A673 (cell line): ENCODE measurements at regions not wholly inside any gene's neighbourhood (a gene's known extent, or its start where the extent isn't known, plus 50 kb on each side); places are given as distances from the start of the nearest gene placed in this dataset.
"Not testable (repeated sequence)": the region's sequence is repeated elsewhere in the genome, so short reads cannot be mapped to it uniquely, and the experiment has no call there.

Experiments used
- BruUV-seq: library from RNA; stranded (reverse); fragments of 400-500 nt; replicated peaks from 2 replicates; lab custom pipeline; 2021; lab: Mats Ljungman, UMichigan
- CTCF ChIA-PET: fragments of 300-600 bp; sonication (Branson Sonifier 250); formaldehyde crosslinking; loops from one replicate; lab custom pipeline; 2022; ENCODE audit warnings: antibody characterized with exemption; lab: Charles Lee
- POLR2A ChIA-PET: fragments of 300-600 bp; sonication (Branson Sonifier 250); formaldehyde crosslinking; loops from one replicate; lab custom pipeline; 2022; ENCODE audit warnings: antibody characterized with exemption; ENCODE audit not compliant: low non-redundant PET; lab: Charles Lee
- DNase-seq: peaks from one replicate; pipeline ENCODE4 v3.0.0-alpha.2; 2015; ENCODE audit warnings: low spot score
- H3K27ac ChIP-seq: fragments of 200-600 bp; sonication (generic); 2 replicates; pipeline ENCODE4 v1.5.1; 2016; ENCODE audit warnings: mixed run types, low read depth, mild to moderate bottlenecking, mixed read lengths, antibody characterized with exemption, low read length; ENCODE audit not compliant: poor library complexity, severe bottlenecking
- H3K27me3 ChIP-seq: fragments of 200-600 bp; sonication (generic); replicated peaks from 2 replicates; pipeline ENCODE4 v1.6.1; 2017; ENCODE audit warnings: mixed run types, low read depth, mild to moderate bottlenecking, mixed read lengths, antibody characterized with exemption, low read length; ENCODE audit not compliant: insufficient read depth, poor library complexity
- H3K36me3 ChIP-seq: fragments of 200-600 bp; sonication (generic); 2 replicates; pipeline ENCODE4 v1.6.1; 2016; ENCODE audit warnings: mixed run types, mild to moderate bottlenecking, mixed read lengths, antibody characterized with exemption, low read length; ENCODE audit not compliant: insufficient read depth, poor library complexity, severe bottlenecking
- H3K4me1 ChIP-seq: fragments of 200-600 bp; sonication (generic); 2 replicates; pipeline ENCODE4 v1.6.1; 2017; ENCODE audit warnings: mixed run types, mild to moderate bottlenecking, mixed read lengths, antibody characterized with exemption, low read length; ENCODE audit not compliant: insufficient read depth, poor library complexity, severe bottlenecking
- H3K4me3 ChIP-seq: fragments of 200-600 bp; sonication (generic); 2 replicates; pipeline ENCODE4 v1.5.1; 2016; ENCODE audit warnings: low read depth, mixed run types, mild to moderate bottlenecking, mixed read lengths, low read length; ENCODE audit not compliant: poor library complexity, severe bottlenecking
- H3K9me3 ChIP-seq: fragments of 200-600 bp; sonication (generic); 2 replicates; pipeline ENCODE4 v1.6.1; 2016; ENCODE audit warnings: mixed run types, low read depth, mild to moderate bottlenecking, mixed read lengths, antibody characterized with exemption, low read length; ENCODE audit not compliant: poor library complexity, severe bottlenecking
- EZH2 ChIP-seq: fragments of 200-600 bp; sonication (generic); IDR thresholded peaks from 2 replicates; pipeline ENCODE4 v1.6.1; 2017; ENCODE audit warnings: borderline replicate concordance, low read depth, mild to moderate bottlenecking, mixed read lengths, antibody characterized with exemption, low read length; ENCODE audit not compliant: poor library complexity, severe bottlenecking
- intact Hi-C: fragments of 100-400 bp; cut with micrococcal nuclease; formaldehyde crosslinking; loops from one replicate; pipeline ENCODE4 v1.10.0; 2022; ENCODE audit not compliant: unreplicated experiment
- TF ChIP-seq, protein P1 (sequence below): fragments of 300-800, 200-600 bp; sonication (generic); conservative IDR thresholded peaks from 2 replicates; pipeline ENCODE4 v1.5.1; 2017; ENCODE audit warnings: low read depth, mild to moderate bottlenecking, antibody characterized with exemption, low read length, moderate library complexity, mixed read lengths

DNA sequence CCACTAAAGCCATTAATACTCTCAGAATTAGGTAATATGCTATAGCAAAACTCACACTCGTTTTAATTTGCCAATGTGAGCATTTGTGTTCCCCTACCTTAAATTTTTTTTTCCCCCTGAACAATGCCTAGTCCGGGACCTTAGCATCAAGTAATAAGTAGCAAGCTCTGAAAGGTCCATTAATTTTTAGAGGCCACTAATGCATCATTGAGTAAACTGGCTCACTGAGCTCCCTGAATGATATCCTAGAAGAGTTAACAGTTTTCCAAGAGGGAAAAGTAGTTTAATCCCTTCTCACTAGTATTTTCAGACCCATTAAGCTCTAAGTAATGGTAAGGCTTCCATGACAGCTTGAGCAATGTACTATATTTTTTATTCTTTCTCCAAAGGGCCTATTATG lies 242.2 kb downstream of the MAT2B start:
- Histone ChIP-seq H3K9me3 (no peaks in the 10 kb centered on the region), H3K27me3 (peaks cover 2% of the 10 kb centered on the region), H3K4me3 (no peak overlapping the region), H3K36me3 (no peaks in the 10 kb centered on the region), H3K4me1 (no peaks in the 10 kb centered on the region), H3K27ac (no peak overlapping the region)
- CTCF ChIA-PET = no interaction called here
- intact Hi-C loops = no loop called here
- no peak for TF ChIP-seq EZH2
- TF ChIP-seq, protein P1, sequence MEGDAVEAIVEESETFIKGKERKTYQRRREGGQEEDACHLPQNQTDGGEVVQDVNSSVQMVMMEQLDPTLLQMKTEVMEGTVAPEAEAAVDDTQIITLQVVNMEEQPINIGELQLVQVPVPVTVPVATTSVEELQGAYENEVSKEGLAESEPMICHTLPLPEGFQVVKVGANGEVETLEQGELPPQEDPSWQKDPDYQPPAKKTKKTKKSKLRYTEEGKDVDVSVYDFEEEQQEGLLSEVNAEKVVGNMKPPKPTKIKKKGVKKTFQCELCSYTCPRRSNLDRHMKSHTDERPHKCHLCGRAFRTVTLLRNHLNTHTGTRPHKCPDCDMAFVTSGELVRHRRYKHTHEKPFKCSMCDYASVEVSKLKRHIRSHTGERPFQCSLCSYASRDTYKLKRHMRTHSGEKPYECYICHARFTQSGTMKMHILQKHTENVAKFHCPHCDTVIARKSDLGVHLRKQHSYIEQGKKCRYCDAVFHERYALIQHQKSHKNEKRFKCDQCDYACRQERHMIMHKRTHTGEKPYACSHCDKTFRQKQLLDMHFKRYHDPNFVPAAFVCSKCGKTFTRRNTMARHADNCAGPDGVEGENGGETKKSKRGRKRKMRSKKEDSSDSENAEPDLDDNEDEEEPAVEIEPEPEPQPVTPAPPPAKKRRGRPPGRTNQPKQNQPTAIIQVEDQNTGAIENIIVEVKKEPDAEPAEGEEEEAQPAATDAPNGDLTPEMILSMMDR = no peak
- no TSS peak for BruUV-seq
- POLR2A ChIA-PET = no interaction called here
- no peak for DNase-seq

DNA sequence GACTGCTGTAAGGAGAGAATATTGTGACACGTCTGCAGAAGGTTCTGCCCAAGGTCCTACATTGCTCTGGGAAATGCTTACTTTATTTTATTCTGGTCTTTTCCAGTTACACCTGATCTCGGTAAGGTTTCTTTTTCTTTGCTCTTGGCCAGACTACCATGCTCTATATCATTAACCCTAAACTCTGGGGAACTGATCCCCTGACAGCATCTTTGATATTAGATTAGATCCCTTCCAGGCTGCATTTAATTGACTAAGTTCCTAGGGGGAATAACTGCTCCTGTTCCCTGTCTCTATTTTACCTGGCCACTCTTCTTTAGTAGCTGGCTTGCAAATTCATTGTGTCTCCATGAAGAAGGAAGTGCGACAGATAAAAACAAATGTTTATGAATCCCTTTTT lies 243.5 kb downstream of the MAT2B start:
- no TSS peak for BruUV-seq
- no peaks in the 10 kb centered on the region for H3K4me1 ChIP-seq
- POLR2A ChIA-PET = no interaction called here
- H3K27me3 ChIP-seq = peaks cover 2% of the 10 kb centered on the region
- no peak for TF ChIP-seq EZH2
- TF ChIP-seq, protein P1 = no peak
- H3K9me3 ChIP-seq = no peaks in the 10 kb centered on the region
- H3K4me3 ChIP-seq = no peak overlapping the region
- H3K36me3 ChIP-seq = no peaks in the 10 kb centered on the region
- CTCF ChIA-PET = no interaction called here
- no peak overlapping the region for H3K27ac ChIP-seq
- DNase-seq = no peak
- intact Hi-C loops = no loop called here

DNA sequence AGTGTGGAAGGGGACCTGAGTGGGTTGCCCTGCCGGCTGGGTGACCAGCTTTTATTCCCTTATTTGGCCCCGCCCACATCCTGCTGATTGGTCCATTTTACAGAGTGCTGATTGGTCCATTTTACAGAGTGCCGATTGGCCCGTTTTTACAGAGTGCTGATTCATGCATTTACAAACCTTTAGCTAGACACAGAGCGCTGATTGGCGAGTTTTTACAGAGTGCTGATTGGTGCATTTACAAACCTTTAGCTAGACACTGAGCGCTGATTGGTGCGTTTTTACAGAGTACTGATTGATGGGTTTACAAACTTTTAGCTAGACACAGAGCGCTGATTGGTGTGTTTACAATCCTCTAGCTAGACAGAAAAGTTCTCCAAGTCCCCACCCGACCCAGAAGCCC lies 245.0 kb downstream of the MAT2B start:
- H3K36me3 ChIP-seq, H3K4me3 ChIP-seq, H3K27ac ChIP-seq, CTCF ChIA-PET, DNase-seq, H3K9me3 ChIP-seq, intact Hi-C loops, H3K4me1 ChIP-seq, H3K27me3 ChIP-seq, BruUV-seq, POLR2A ChIA-PET: not testable (repeated sequence)

DNA sequence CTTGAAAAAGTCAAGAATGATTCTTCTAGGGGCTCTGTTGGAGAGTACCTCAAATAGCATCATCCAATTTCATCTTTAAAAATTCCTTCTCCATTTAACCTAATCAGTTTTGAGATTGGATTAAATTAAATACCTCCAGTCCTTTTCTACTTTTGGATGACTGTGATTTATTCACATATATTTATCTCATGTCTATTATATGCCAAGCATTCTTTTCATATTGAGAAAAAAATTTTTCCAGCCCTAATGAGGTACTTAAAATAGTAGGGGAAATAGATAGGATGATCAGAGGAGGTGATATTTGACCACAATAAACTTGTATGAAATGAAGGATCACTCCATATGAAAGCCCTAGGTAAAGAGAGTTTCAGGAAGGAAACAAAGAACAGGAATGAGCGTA lies 250.1 kb downstream of the MAT2B start:
- intact Hi-C loops = no loop called here
- no peak for TF ChIP-seq EZH2
- TF ChIP-seq, protein P1 = no peak
- no peaks in the 10 kb centered on the region for H3K36me3 ChIP-seq
- no peak overlapping the region for H3K4me3 ChIP-seq
- no TSS peak for BruUV-seq
- H3K9me3 ChIP-seq = no peaks in the 10 kb centered on the region
- no peak for DNase-seq
- ChIA-PET POLR2A (no interaction called here), CTCF (no interaction called here)
- H3K27ac ChIP-seq = no peak overlapping the region
- no peaks in the 10 kb centered on the region for H3K4me1 ChIP-seq
- no peaks in the 10 kb centered on the region for H3K27me3 ChIP-seq
